ENCODE measurements at regions not wholly inside any gene's neighbourhood (a gene's known extent, or its start where the extent isn't known, plus 50 kb on each side); places are given as distances from the start of the nearest gene placed in this dataset.

- no peak for TF ChIP-seq CTCF (IDR thresholded peaks at IDR 0.05)
- no peak for TF ChIP-seq EP300 (IDR thresholded peaks at IDR 0.05)
- TF ChIP-seq POLR2A (IDR thresholded peaks at IDR 0.05): no peak
- TF ChIP-seq POLR2AphosphoS5 (IDR thresholded peaks at IDR 0.05): no peak
Observed at GRCh38 chr3:139136469-139137202, 91.9 kb upstream of the PRR23C start.

Measured in upper lobe of left lung (tissue), 4 donors.